ENCODE measurements at regions not wholly inside any gene's neighbourhood (a gene's known extent, or its start where the extent isn't known, plus 50 kb on each side); places are given as distances from the start of the nearest gene placed in this dataset.

DNA sequence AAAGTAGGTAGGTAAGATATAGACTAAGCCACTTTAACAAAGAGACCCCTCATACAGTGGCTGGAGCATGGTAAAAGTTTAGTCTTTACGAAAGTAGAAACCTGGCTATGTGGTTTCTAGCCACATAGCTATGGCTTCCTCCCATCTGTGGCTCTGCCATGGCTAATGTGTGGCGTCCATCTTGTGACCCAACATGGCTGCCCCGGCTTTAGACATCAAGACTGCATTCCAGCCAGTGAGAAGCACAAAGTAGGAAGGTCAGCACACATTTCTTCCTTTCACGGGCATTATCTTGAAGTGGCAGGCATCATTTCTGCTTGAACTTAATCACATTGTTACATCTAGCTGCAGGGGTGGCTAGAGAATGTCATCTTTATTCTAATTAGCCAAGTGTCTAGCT, 148.3 kb downstream of the TBX5 start:
- ChIA-PET CTCF (no interaction called here), POLR2A (no interaction called here)
- Mint-ChIP-seq H3K4me3 (no peak overlapping the region), H3K27ac (no peak overlapping the region), H3K27me3 (no peaks in the 10 kb centered on the region), H3K4me1 (no peaks in the 10 kb centered on the region), H3K9me3 (ENCODE audit: insufficient read depth) (no peaks in the 10 kb centered on the region)
- H3K9ac ChIP-seq (ENCODE audit: low read length), result no peak overlapping the region
- no peaks in the 10 kb centered on the region for H3K27me3 ChIP-seq (replicated peaks in 1 of 4; ENCODE audit: control extremely low read depth in 1 of 4, control insufficient read depth in 3 of 4, insufficient read depth in 4 of 4, low read length in 3 of 4)
- H3K27ac ChIP-seq (ENCODE audit: low read length in 2 of 2), result no peak overlapping the region
- H3K4me3 ChIP-seq (ENCODE audit: control extremely low read depth in 1 of 5, extremely low read depth in 1 of 5, insufficient read depth in 1 of 5, low read depth in 2 of 5, low read length in 4 of 5), result no peak overlapping the region
- H2AFZ ChIP-seq (ENCODE audit: insufficient read depth, low read depth, low read length, poor library complexity, severe bottlenecking), result no peak overlapping the region
- no peaks in the 10 kb centered on the region for H3K4me1 ChIP-seq (ENCODE audit: control insufficient read depth in 2 of 2, insufficient read depth in 2 of 2, low read length in 2 of 2)
- no peaks in the 10 kb centered on the region for H4K20me1 ChIP-seq (ENCODE audit: control insufficient read depth, insufficient read depth, low read length, poor library complexity, severe bottlenecking)
- H3K9me3 ChIP-seq (ENCODE audit: control extremely low read depth in 1 of 3, control insufficient read depth in 2 of 3, insufficient read depth in 1 of 3, low read length in 2 of 3), result peaks cover 0 to 3% (median 0%) of the 10 kb centered on the region in 3 donors
- DNase-seq (no peak), ATAC-seq (ENCODE audit: low read depth) (no peak)
- no peaks in the 10 kb centered on the region for H3K36me3 ChIP-seq (replicated peaks in 1 of 2; ENCODE audit: control extremely low read depth in 1 of 2, control insufficient read depth in 1 of 2, extremely low read depth in 1 of 2, insufficient read depth in 2 of 2, low read length in 1 of 2)
- H3K79me2 ChIP-seq (ENCODE audit: control insufficient read depth, insufficient read depth, low read length), result no peaks in the 10 kb centered on the region
- H3K4me2 ChIP-seq (replicated peaks; ENCODE audit: low read depth, low read length, poor library complexity, severe bottlenecking), result no peak overlapping the region
- intact Hi-C loops (cut with micrococcal nuclease), result no loop called here
- no peak for TF ChIP-seq EZH2 (IDR thresholded peaks at IDR 0.05; ENCODE audit: borderline replicate concordance, insufficient read depth, low read depth, low read length, poor library complexity, severe bottlenecking)
- TF ChIP-seq, protein P1, sequence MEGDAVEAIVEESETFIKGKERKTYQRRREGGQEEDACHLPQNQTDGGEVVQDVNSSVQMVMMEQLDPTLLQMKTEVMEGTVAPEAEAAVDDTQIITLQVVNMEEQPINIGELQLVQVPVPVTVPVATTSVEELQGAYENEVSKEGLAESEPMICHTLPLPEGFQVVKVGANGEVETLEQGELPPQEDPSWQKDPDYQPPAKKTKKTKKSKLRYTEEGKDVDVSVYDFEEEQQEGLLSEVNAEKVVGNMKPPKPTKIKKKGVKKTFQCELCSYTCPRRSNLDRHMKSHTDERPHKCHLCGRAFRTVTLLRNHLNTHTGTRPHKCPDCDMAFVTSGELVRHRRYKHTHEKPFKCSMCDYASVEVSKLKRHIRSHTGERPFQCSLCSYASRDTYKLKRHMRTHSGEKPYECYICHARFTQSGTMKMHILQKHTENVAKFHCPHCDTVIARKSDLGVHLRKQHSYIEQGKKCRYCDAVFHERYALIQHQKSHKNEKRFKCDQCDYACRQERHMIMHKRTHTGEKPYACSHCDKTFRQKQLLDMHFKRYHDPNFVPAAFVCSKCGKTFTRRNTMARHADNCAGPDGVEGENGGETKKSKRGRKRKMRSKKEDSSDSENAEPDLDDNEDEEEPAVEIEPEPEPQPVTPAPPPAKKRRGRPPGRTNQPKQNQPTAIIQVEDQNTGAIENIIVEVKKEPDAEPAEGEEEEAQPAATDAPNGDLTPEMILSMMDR (IDR thresholded peaks at IDR 0.05), result no peak
- WGBS (ENCODE audit: insufficient coverage), result 96% methylated on average over 3 of the region's 4 CpGs

DNA sequence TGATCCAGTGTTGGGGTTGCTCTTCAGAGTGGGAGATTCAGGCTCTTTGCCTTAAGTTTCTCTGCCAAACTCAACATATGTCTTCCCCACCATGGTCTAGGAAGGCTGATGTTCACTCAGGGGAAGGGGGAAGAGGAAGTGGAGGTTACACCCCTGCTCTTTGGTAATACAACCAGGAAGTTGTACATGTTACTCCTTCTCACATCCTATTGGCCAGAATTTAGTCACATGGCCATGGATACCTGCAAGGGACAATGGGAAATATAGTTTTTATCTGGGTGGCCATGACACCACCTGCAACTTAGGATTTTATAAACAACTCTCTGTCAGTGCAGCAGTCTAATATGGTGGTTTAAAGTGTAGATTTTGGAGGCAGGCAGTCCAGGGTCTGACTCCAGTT, 150.9 kb downstream of the TBX5 start:
- H3K4me3 ChIP-seq (ENCODE audit: control extremely low read depth in 1 of 5, extremely low read depth in 1 of 5, insufficient read depth in 1 of 5, low read depth in 2 of 5, low read length in 4 of 5), result no peak overlapping the region
- no peaks in the 10 kb centered on the region for H3K9me3 Mint-ChIP-seq (ENCODE audit: insufficient read depth)
- no peak overlapping the region for H3K27ac ChIP-seq (ENCODE audit: low read length in 2 of 2)
- H3K4me1 ChIP-seq (ENCODE audit: control insufficient read depth in 2 of 2, insufficient read depth in 2 of 2, low read length in 2 of 2), result no peaks in the 10 kb centered on the region
- H3K27me3 Mint-ChIP-seq, result peaks cover 5% of the 10 kb centered on the region
- no peaks in the 10 kb centered on the region for H3K27me3 ChIP-seq (replicated peaks in 1 of 4; ENCODE audit: control extremely low read depth in 1 of 4, control insufficient read depth in 3 of 4, insufficient read depth in 4 of 4, low read length in 3 of 4)
- no peaks in the 10 kb centered on the region for H3K79me2 ChIP-seq (ENCODE audit: control insufficient read depth, insufficient read depth, low read length)
- H2AFZ ChIP-seq (ENCODE audit: insufficient read depth, low read depth, low read length, poor library complexity, severe bottlenecking), result no peak overlapping the region
- no peaks in the 10 kb centered on the region for H3K36me3 ChIP-seq (replicated peaks in 1 of 2; ENCODE audit: control extremely low read depth in 1 of 2, control insufficient read depth in 1 of 2, extremely low read depth in 1 of 2, insufficient read depth in 2 of 2, low read length in 1 of 2)
- no peak for DNase-seq
- POLR2A ChIA-PET, result no interaction called here
- CTCF ChIA-PET, result no interaction called here
- no peak overlapping the region for H3K4me2 ChIP-seq (replicated peaks; ENCODE audit: low read depth, low read length, poor library complexity, severe bottlenecking)
- H3K4me1 Mint-ChIP-seq, result no peaks in the 10 kb centered on the region
- H4K20me1 ChIP-seq (ENCODE audit: control insufficient read depth, insufficient read depth, low read length, poor library complexity, severe bottlenecking), result no peaks in the 10 kb centered on the region
- peaks cover 0 to 4% (median 3%) of the 10 kb centered on the region in 3 donors for H3K9me3 ChIP-seq (ENCODE audit: control extremely low read depth in 1 of 3, control insufficient read depth in 2 of 3, insufficient read depth in 1 of 3, low read length in 2 of 3)
- no peak overlapping the region for H3K9ac ChIP-seq (ENCODE audit: low read length)
- no peak for ATAC-seq (ENCODE audit: low read depth)
- no peak for TF ChIP-seq EZH2 (IDR thresholded peaks at IDR 0.05; ENCODE audit: borderline replicate concordance, insufficient read depth, low read depth, low read length, poor library complexity, severe bottlenecking)
- TF ChIP-seq, protein P1 (IDR thresholded peaks at IDR 0.05), result no peak
- intact Hi-C loops (cut with micrococcal nuclease), result no loop called here
- no peak overlapping the region for H3K4me3 Mint-ChIP-seq
- no peak overlapping the region for H3K27ac Mint-ChIP-seq

Data from B cell (primary cell).